GM20000 (cell line): ENCODE measurements at regions not wholly inside any gene's neighbourhood (a gene's known extent, or its start where the extent isn't known, plus 50 kb on each side); places are given as distances from the start of the nearest gene placed in this dataset.
"Not testable (repeated sequence)": the region's sequence is repeated elsewhere in the genome, so short reads cannot be mapped to it uniquely, and the experiment has no call there.

Source experiments
- DNase-seq: peaks from one replicate; pipeline ENCODE4 v3.0.0; 2012; ENCODE audit warnings: low spot score
- TF ChIP-seq, protein P1 (sequence below): IDR thresholded peaks from 2 replicates; pipeline ENCODE4 v1.5.1; 2012; ENCODE audit warnings: mild to moderate bottlenecking, control low read depth; ENCODE audit errors: extremely low read depth, missing control alignments

DNA sequence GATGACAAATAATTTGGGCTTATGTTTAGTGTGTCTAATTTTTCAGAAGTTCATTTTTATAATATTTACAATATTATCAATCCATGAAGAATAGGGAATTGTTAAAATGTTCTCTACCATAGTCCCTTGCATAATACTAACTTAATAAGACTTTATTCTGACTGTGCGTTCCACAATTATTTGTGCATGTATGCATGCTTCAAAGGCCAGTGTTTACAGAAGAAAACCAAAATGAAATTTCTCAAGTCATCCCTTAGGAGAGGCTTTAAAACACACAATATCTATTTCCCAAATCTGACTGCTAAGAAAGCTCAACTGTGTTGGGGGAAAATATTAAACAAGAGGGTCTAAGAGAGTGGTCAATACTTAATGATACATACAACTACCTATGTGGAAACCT, 226.3 kb upstream of the ANKRD50 start:
- TF ChIP-seq, protein P1, sequence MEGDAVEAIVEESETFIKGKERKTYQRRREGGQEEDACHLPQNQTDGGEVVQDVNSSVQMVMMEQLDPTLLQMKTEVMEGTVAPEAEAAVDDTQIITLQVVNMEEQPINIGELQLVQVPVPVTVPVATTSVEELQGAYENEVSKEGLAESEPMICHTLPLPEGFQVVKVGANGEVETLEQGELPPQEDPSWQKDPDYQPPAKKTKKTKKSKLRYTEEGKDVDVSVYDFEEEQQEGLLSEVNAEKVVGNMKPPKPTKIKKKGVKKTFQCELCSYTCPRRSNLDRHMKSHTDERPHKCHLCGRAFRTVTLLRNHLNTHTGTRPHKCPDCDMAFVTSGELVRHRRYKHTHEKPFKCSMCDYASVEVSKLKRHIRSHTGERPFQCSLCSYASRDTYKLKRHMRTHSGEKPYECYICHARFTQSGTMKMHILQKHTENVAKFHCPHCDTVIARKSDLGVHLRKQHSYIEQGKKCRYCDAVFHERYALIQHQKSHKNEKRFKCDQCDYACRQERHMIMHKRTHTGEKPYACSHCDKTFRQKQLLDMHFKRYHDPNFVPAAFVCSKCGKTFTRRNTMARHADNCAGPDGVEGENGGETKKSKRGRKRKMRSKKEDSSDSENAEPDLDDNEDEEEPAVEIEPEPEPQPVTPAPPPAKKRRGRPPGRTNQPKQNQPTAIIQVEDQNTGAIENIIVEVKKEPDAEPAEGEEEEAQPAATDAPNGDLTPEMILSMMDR = no peak
- DNase-seq = no peak

DNA sequence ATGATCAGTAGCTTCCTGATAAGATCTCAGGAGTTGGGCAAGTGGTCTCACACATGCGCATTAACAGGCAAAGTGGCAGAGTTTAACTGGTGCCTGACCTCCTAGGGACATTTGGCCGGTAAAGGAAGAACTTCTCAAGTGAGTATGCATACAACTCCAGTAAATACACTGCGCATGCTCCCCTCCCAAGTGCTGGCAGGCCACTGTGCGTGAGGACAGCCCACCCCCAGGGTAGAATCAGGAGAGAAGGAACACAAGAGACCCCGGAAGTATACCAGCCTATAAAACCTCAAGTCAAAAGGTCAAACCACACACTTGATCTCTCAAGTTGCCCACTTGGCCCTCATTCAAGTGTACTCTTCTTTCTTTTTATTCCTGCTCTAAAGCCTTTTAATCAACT, 225.5 kb upstream of the ANKRD50 start:
- no peak for DNase-seq
- TF ChIP-seq, protein P1 = no peak

DNA sequence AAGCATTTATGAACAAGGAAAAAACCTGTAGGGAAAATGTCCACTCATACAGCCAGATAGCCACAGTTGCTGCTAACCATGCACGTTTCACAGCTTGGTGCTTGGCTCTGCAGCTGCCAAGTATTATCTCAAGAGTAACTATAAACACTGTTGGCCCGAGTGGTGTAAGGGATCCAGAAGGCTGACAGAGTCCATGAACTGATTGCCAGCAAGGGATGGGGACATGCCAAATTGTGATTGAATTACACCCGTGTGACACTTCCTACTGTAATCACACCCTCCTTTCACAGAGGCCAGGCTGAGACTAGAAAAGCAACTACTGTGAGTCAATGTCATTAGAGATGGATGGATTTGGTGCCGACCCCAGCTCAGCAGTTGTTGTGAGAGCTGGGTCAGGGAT, 223.9 kb upstream of the ANKRD50 start:
- TF ChIP-seq, protein P1 = no peak
- DNase-seq = no peak

DNA sequence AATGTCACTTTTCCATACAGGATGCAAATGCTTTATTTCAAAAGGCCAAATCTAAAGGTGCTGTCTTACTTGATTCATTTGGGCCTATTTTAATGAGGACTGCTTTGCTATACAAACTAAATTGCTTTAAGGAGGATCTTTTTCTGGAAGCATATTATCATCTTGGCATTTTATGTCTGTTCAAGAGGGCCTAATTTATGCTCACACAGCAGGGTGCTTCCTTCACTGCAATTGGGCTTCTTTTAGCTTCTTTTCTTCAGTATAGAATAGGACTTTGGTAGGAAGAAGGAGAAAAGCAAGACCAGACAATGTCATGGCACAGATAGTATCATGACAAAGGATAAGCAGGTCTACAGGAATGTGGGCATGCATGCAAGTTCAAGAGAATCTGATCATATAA, 222.4 kb upstream of the ANKRD50 start:
- no peak for DNase-seq

DNA sequence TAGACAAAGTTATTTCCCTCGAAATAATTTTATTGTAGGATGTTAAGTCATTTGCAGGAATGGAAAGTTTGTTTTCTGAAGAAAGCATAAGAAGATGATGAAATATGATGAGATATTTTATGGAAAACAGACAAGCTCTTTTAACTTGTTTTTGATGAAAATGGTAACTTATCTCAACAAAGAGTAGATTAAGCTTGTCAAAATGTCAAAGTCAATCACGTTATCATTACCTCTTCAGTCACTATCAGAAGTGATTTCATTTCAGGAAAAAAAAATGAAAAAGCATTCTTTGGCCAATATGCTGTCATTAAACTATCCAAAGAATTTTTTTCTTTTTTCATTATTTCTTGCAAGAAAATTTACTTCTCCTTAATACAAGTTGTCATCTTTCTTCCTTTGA, 221.0 kb upstream of the ANKRD50 start:
- no peak for DNase-seq
- TF ChIP-seq, protein P1 = no peak

More for the DNA sequence above, 222.4 kb upstream of the ANKRD50 start:
- TF ChIP-seq, protein P1 = no peak

DNA sequence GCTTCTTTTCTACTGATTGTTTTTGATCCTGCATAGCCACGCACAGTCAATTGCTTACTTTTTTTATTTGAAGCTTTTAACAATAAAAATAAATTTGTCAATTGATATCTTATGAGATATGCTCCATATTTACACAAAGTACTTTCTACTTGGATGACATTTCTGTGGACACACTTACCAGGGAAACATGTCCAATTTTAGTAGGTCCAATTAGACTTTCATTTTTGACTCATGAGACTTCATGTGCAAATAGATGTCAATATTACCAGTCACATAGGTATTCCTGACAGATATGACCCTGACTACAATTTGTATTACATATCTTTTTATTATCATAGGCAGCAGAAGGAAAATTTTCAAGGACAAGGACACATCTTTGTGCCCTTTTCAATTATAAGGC, 219.9 kb upstream of the ANKRD50 start:
- TF ChIP-seq, protein P1 = no peak

DNA sequence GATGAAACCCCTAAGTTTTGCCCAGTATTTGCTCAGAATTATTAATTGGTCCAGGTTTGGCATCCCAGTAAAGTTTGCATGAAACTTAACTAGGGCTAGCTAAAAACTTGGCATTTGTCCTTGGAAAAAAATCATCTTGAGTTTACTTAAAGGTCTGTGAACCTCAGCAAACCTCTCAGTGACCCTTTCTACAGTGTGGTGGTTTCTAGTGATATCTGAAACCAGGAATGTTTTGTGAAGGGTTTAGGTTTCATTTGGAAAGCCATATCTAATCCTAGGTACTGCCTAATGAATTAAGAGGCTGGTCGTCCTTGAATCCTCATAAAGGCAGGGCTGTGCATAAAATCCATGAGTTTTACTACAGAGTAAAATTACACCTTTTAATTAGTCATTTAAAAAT, 218.5 kb upstream of the ANKRD50 start:
- no peak for DNase-seq

More for the DNA sequence above, 219.9 kb upstream of the ANKRD50 start:
- DNase-seq = no peak

DNA sequence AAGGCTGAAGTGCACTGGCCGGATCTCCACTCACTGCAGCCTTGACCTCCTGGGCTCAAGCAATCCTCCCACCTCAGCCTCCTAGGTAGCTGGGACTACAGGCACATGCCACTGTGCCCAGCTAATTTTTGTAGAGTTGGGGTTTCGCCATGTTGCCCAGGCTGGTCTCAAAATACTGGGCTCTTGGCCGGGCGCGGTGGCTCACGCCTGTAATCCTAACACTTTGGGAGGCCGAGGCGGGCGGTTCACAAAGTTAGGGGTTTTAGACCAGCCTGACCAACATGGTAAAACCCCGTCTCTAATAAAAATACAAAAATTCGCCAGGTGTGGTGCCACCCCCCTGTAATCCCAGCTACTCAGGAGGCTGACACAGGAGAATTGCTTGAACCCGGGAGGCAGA, 210.2 kb upstream of the ANKRD50 start:
- not testable (repeated sequence) for DNase-seq

More for the DNA sequence above, 218.5 kb upstream of the ANKRD50 start:
- TF ChIP-seq, protein P1 = no peak
